ENCODE measurements at regions not wholly inside any gene's neighbourhood (a gene's known extent, or its start where the extent isn't known, plus 50 kb on each side); places are given as distances from the start of the nearest gene placed in this dataset.
"Not testable (repeated sequence)": the region's sequence is repeated elsewhere in the genome, so short reads cannot be mapped to it uniquely, and the experiment has no call there.

GRCh38 chr4:106524772-106525171 lies 156.2 kb upstream of the GIMD1 start:
- DNase-seq (ENCODE audit: low read depth in 3 of 3) = not testable (repeated sequence)

- DNase-seq (ENCODE audit: low read depth in 3 of 3) = no peak
Measured at GRCh38 chr4:106522839-106523238, 154.3 kb upstream of the GIMD1 start.

GRCh38 chr4:106512706-106513105 lies 144.1 kb upstream of the GIMD1 start:
- DNase-seq (ENCODE audit: low read depth in 3 of 3) = no peak

DNA sequence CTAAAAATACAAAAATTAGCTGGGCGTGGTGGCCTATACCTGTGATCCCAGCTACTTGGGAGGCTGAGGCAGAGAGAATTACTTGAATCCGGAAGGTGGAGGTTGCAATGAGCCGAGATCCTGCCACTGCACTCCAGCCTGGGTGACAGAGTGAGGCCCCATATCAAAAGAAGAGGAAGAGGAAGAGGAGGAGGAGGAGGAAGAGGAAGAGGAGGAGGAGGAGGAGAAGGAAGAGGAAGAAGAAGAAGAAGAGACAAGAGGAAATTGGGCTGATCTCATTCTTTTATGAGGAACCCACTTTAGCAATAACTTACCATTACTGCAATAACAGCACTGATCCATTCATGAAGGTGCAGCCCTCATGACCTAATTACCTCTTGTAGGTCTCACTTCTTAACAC lies 138.9 kb upstream of the GIMD1 start:
- DNase-seq (ENCODE audit: low read depth in 3 of 3) = no peak

- DNase-seq (ENCODE audit: low read depth in 3 of 3) = no peak
Measured at GRCh38 chr4:106503116-106504050, 134.8 kb upstream of the GIMD1 start.

DNA sequence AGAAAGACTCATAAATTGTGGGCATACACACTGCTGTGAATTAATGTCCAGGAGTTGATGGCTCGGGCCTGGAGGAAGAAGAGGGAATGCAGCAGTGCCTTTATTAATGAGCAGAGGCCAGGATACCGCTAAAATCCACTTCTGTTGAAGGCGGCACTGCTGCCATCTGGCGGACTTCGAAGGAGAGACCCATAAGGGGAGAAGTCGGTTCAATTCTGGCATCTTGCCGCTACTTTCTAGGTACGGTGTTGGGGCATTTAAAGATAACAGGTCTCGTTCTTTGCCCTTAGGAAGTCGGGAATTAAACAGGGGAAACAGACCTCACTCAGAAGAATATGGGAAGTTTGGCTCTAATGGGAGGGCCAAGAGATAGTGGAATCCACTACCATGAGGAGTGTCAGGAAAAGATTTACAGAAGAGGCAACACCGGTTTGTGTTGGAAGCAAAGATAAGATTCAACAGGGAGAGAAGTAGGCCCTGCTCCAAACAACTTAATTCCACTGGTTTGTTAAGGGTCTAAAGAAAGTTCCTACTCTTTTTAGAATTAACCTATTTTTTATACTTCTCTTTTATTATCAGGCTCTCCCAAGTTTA lies 133.6 kb upstream of the GIMD1 start:
- DNase-seq (ENCODE audit: low read depth in 3 of 3) = peak in 2 of 3 donors; percentile 14 to 22

- no peak for DNase-seq (ENCODE audit: low read depth in 3 of 3)
Measured at GRCh38 chr4:106497271-106497670, 128.7 kb upstream of the GIMD1 start.

- DNase-seq (ENCODE audit: low read depth in 3 of 3) = no peak
Measured at GRCh38 chr4:106496061-106496460, 127.5 kb upstream of the GIMD1 start.

DNA sequence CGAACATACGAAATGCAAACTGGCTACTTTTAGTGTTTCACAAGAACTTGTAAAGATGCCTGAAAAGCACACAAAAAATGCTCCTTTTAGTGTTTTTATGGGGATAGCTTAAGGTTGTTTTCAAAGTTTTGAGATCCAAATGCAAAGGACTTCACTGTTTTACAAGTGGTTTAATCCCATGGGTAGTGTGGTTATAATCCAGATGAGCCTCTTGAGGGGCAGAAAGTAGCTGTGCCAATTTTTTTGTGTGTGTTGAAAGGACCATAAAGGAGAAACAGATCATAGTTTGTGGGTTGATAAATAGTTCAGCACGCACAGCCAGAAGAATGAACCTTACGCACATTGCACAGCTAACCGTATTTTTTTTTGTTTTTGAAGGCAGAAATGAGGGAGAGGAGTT lies 126.9 kb upstream of the GIMD1 start:
- DNase-seq (ENCODE audit: low read depth in 3 of 3) = no peak

- no peak for DNase-seq (ENCODE audit: low read depth in 3 of 3)
Measured at GRCh38 chr4:106494066-106494465, 125.5 kb upstream of the GIMD1 start.

DNA sequence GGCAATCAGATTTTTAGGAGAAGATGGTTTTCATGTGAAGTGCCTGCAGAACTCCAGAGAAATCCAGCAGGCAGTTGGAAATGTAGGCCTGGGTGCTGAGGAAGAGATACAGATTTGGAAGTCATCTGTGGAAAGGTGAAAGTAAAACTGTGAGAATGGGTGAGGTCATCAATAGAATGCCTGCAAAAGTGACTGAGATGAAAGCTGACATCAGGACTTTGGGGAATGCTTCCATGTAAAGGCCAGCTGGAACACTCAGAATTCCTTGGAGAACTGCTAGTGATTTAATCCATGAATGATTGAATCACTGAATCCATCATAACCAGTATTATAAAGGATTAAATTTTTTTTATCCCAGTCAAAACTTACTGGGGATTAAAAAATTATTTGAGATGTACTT lies 124.5 kb upstream of the GIMD1 start:
- no peak for DNase-seq (ENCODE audit: low read depth in 3 of 3)

DNA sequence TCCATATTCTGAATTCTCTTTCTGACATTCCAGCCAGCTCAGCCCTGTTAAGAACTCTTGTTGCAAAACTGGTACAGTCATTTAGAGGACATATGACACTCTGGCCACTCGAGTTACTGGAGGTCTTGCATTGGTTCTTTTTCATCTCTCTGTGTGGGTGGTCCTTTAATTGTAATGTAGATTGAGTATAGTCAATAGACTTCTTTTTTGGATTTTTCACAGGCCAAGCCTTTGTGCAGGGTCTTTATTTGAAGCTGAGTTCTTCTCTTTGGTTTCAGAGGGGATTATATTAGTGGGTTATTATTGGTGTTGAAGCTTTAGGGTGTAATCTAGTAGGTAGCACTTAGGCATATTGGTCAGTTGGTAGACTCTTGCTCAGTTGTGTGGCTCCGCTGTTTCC lies 118.0 kb upstream of the GIMD1 start:
- no peak for DNase-seq (ENCODE audit: low read depth in 3 of 3)

- DNase-seq (ENCODE audit: low read depth in 3 of 3) = no peak
Measured at GRCh38 chr4:106481801-106482200, 113.2 kb upstream of the GIMD1 start.

GRCh38 chr4:106478152-106478551 lies 109.6 kb upstream of the GIMD1 start:
- DNase-seq (ENCODE audit: low read depth in 3 of 3) = no peak

- no peak for DNase-seq (ENCODE audit: low read depth in 3 of 3)
Measured at GRCh38 chr4:106476741-106477140, 108.2 kb upstream of the GIMD1 start.

DNA sequence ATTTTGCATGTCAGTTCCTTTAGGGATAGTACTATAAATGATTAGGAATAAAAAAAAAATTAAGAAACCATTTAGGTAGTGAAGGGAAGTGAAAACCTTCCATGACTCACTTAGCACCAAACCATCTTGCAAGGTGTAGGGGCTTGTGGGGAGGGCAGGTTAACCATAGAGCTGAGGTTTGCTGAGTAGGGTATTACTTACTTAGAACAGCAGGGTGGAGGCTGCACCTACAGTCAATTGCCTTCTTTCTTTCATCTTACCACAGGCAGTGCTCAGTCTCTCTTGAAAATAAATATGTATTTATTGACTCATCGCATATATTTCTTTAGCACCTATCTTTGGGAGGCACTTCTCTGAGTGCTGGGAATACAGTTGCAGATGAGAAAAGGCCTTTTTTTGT lies 104.9 kb upstream of the GIMD1 start:
- DNase-seq (ENCODE audit: low read depth in 3 of 3) = no peak

- no peak for DNase-seq (ENCODE audit: low read depth in 3 of 3)
Measured at GRCh38 chr4:106471151-106471550, 102.6 kb upstream of the GIMD1 start.

- no peak for DNase-seq (ENCODE audit: low read depth in 3 of 3)
Measured at GRCh38 chr4:106463622-106464021, 95.0 kb upstream of the GIMD1 start.

DNA sequence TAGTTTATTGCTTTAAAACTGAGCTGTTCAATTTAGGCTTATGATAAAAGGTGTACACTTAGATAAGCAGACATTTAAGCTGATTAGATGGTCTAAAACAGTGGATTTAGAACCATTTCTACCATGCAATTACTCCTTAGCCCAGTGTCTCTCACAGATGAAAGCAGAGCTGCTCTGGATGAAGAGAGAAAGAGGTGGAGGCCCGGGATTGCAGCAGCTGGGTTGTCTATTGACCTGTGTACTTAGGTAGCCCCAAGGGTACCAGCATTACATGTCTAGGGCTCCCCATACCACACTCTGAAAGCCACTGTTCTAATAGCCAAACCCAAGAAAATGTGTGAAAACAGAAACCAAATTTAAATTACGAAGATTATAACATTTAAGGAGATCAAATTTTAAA lies 86.0 kb upstream of the GIMD1 start:
- no peak for DNase-seq (ENCODE audit: low read depth in 3 of 3)

DNA sequence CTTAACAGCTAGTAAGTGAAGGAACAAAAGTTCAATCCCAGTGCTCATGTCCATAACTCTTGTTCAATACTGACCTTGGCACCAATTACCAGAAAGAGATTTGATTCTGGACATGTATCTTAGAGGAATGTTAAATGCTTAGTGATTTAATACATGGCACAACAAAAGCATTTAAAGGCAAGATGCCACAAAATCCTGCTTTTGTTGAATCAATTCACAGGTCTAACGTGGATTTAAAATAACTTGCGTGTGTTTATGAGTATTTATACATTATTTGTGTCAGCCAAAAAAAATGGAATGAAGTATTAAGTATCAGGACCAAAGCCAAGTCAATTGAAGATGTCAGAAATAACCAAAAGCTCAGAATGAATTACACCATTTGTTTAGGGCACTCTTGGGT lies 85.4 kb upstream of the GIMD1 start:
- DNase-seq (ENCODE audit: low read depth in 3 of 3) = no peak

- no peak for DNase-seq (ENCODE audit: low read depth in 3 of 3)
Measured at GRCh38 chr4:106451091-106451490, 82.5 kb upstream of the GIMD1 start.

DNA sequence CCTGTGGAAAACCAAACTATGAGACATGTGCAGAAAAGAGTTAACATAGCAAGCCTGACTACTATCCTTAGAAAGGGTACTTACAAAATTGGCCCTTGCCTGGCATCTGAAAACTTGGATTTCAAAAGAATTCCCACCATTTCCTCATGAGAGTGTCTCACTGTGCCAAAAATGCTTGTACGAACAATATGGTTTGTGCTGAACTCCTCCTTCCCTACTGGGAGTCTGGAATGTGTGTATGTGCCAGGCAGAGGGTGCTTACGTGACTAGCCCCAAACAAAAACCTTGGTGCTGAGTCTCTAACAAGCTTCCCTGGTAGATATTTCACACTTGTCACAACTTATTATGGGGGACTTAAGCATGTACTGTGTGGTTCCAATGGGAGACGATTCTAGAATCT lies 81.7 kb upstream of the GIMD1 start:
- no peak for DNase-seq (ENCODE audit: low read depth in 3 of 3)

GRCh38 chr4:106444557-106444956 lies 76.0 kb upstream of the GIMD1 start:
- DNase-seq (ENCODE audit: low read depth in 3 of 3) = no peak

Measured in stimulated activated CD4-positive, alpha-beta T cell treated with anti-CD3 and anti-CD28 coated beads, TNF-alpha, amount 100 ng/mL, for 48 hours (primary cell).